ENCODE measurements at regions not wholly inside any gene's neighbourhood (a gene's known extent, or its start where the extent isn't known, plus 50 kb on each side); places are given as distances from the start of the nearest gene placed in this dataset.
"Not testable (repeated sequence)": the region's sequence is repeated elsewhere in the genome, so short reads cannot be mapped to it uniquely, and the experiment has no call there.

GRCh38 chr13:18947376-18947977, 234.1 kb downstream of the TUBA3C start:
- Histone ChIP-seq H3K9me3 (ENCODE audit: control insufficient read depth in 1 of 2, low read length in 2 of 2) (no peaks in the 10 kb centered on the region), H3K4me1 (ENCODE audit: control insufficient read depth in 1 of 2, insufficient read depth in 2 of 2, low read length in 2 of 2) (no peaks in the 10 kb centered on the region), H3K36me3 (ENCODE audit: control insufficient read depth in 1 of 2, insufficient read depth in 2 of 2, low read length in 2 of 2) (no peaks in the 10 kb centered on the region), H3K4me3 (ENCODE audit: low read depth in 1 of 2, low read length in 2 of 2) (no peak overlapping the region), H3K27me3 (ENCODE audit: low read depth, low read length) (no peaks in the 10 kb centered on the region), H3K27ac (ENCODE audit: low read length) (no peak overlapping the region)

GRCh38 chr13:18946738-18947137, 234.9 kb downstream of the TUBA3C start:
- Histone ChIP-seq H3K4me1 (ENCODE audit: control insufficient read depth in 1 of 2, insufficient read depth in 2 of 2, low read length in 2 of 2) (no peaks in the 10 kb centered on the region), H3K36me3 (ENCODE audit: control insufficient read depth in 1 of 2, insufficient read depth in 2 of 2, low read length in 2 of 2) (no peaks in the 10 kb centered on the region), H3K27me3 (ENCODE audit: low read depth, low read length) (no peaks in the 10 kb centered on the region), H3K9me3 (ENCODE audit: control insufficient read depth in 1 of 2, low read length in 2 of 2) (no peaks in the 10 kb centered on the region), H3K4me3 (ENCODE audit: low read depth in 1 of 2, low read length in 2 of 2) (no peak overlapping the region), H3K27ac (ENCODE audit: low read length) (no peak overlapping the region)

GRCh38 chr13:18944501-18945068, 237.0 kb downstream of the TUBA3C start:
- Histone ChIP-seq H3K4me1 (ENCODE audit: control insufficient read depth in 1 of 2, insufficient read depth in 2 of 2, low read length in 2 of 2) (no peaks in the 10 kb centered on the region), H3K27ac (ENCODE audit: low read length) (no peak overlapping the region), H3K36me3 (ENCODE audit: control insufficient read depth in 1 of 2, insufficient read depth in 2 of 2, low read length in 2 of 2) (no peaks in the 10 kb centered on the region), H3K4me3 (ENCODE audit: low read depth in 1 of 2, low read length in 2 of 2) (no peak overlapping the region), H3K9me3 (ENCODE audit: control insufficient read depth in 1 of 2, low read length in 2 of 2) (no peaks in the 10 kb centered on the region), H3K27me3 (ENCODE audit: low read depth, low read length) (no peaks in the 10 kb centered on the region)

GRCh38 chr13:18943721-18944391, 237.8 kb downstream of the TUBA3C start:
- no peak overlapping the region for H3K4me3 ChIP-seq (ENCODE audit: low read depth in 1 of 2, low read length in 2 of 2)

GRCh38 chr13:18943273-18943672, 238.4 kb downstream of the TUBA3C start:
- H3K36me3 ChIP-seq (ENCODE audit: control insufficient read depth in 1 of 2, insufficient read depth in 2 of 2, low read length in 2 of 2) = no peaks in the 10 kb centered on the region
- no peak overlapping the region for H3K27ac ChIP-seq (ENCODE audit: low read length)
- H3K4me3 ChIP-seq (ENCODE audit: low read depth in 1 of 2, low read length in 2 of 2) = no peak overlapping the region
- no peaks in the 10 kb centered on the region for H3K9me3 ChIP-seq (ENCODE audit: control insufficient read depth in 1 of 2, low read length in 2 of 2)
- H3K27me3 ChIP-seq (ENCODE audit: low read depth, low read length) = no peaks in the 10 kb centered on the region
- H3K4me1 ChIP-seq (ENCODE audit: control insufficient read depth in 1 of 2, insufficient read depth in 2 of 2, low read length in 2 of 2) = no peaks in the 10 kb centered on the region

More at GRCh38 chr13:18943721-18944391, 237.8 kb downstream of the TUBA3C start:
- Histone ChIP-seq H3K36me3 (ENCODE audit: control insufficient read depth in 1 of 2, insufficient read depth in 2 of 2, low read length in 2 of 2) (no peaks in the 10 kb centered on the region), H3K9me3 (ENCODE audit: control insufficient read depth in 1 of 2, low read length in 2 of 2) (no peaks in the 10 kb centered on the region), H3K27ac (ENCODE audit: low read length) (no peak overlapping the region), H3K4me1 (ENCODE audit: control insufficient read depth in 1 of 2, insufficient read depth in 2 of 2, low read length in 2 of 2) (no peaks in the 10 kb centered on the region), H3K27me3 (ENCODE audit: low read depth, low read length) (no peaks in the 10 kb centered on the region)

GRCh38 chr13:18936104-18936503, 245.5 kb downstream of the TUBA3C start:
- no peaks in the 10 kb centered on the region for H3K9me3 ChIP-seq (ENCODE audit: control insufficient read depth in 1 of 2, low read length in 2 of 2)
- H3K27ac ChIP-seq (ENCODE audit: low read length) = no peak overlapping the region
- no peaks in the 10 kb centered on the region for H3K4me1 ChIP-seq (ENCODE audit: control insufficient read depth in 1 of 2, insufficient read depth in 2 of 2, low read length in 2 of 2)
- H3K27me3 ChIP-seq (ENCODE audit: low read depth, low read length) = no peaks in the 10 kb centered on the region
- no peak overlapping the region for H3K4me3 ChIP-seq (ENCODE audit: low read depth in 1 of 2, low read length in 2 of 2)
- H3K36me3 ChIP-seq (ENCODE audit: control insufficient read depth in 1 of 2, insufficient read depth in 2 of 2, low read length in 2 of 2) = no peaks in the 10 kb centered on the region

GRCh38 chr13:18921063-18921462, 260.6 kb downstream of the TUBA3C start:
- H3K4me1 ChIP-seq (ENCODE audit: control insufficient read depth in 1 of 2, insufficient read depth in 2 of 2, low read length in 2 of 2) = no peaks in the 10 kb centered on the region
- H3K4me3 ChIP-seq (ENCODE audit: low read depth in 1 of 2, low read length in 2 of 2) = no peak overlapping the region
- H3K36me3 ChIP-seq (ENCODE audit: control insufficient read depth in 1 of 2, insufficient read depth in 2 of 2, low read length in 2 of 2) = no peaks in the 10 kb centered on the region
- H3K27me3 ChIP-seq (ENCODE audit: low read depth, low read length) = no peaks in the 10 kb centered on the region
- no peaks in the 10 kb centered on the region for H3K9me3 ChIP-seq (ENCODE audit: control insufficient read depth in 1 of 2, low read length in 2 of 2)
- H3K27ac ChIP-seq (ENCODE audit: low read length) = no peak overlapping the region

- H3K4me3 ChIP-seq (ENCODE audit: low read depth in 1 of 2, low read length in 2 of 2); H3K4me1 ChIP-seq (ENCODE audit: control insufficient read depth in 1 of 2, insufficient read depth in 2 of 2, low read length in 2 of 2); H3K9me3 ChIP-seq (ENCODE audit: control insufficient read depth in 1 of 2, low read length in 2 of 2); H3K27ac ChIP-seq (ENCODE audit: low read length); H3K27me3 ChIP-seq (ENCODE audit: low read depth, low read length); H3K36me3 ChIP-seq (ENCODE audit: control insufficient read depth in 1 of 2, insufficient read depth in 2 of 2, low read length in 2 of 2): not testable (repeated sequence)
Observed at GRCh38 chr13:18905096-18905495, 276.5 kb downstream of the TUBA3C start.

GRCh38 chr13:18895411-18895810, 286.2 kb downstream of the TUBA3C start:
- not testable (repeated sequence) for H3K9me3 ChIP-seq (ENCODE audit: control insufficient read depth in 1 of 2, low read length in 2 of 2); H3K4me1 ChIP-seq (ENCODE audit: control insufficient read depth in 1 of 2, insufficient read depth in 2 of 2, low read length in 2 of 2); H3K4me3 ChIP-seq (ENCODE audit: low read depth in 1 of 2, low read length in 2 of 2); H3K27me3 ChIP-seq (ENCODE audit: low read depth, low read length); H3K36me3 ChIP-seq (ENCODE audit: control insufficient read depth in 1 of 2, insufficient read depth in 2 of 2, low read length in 2 of 2); H3K27ac ChIP-seq (ENCODE audit: low read length)

- not testable (repeated sequence) for H3K27ac ChIP-seq (ENCODE audit: low read length); H3K36me3 ChIP-seq (ENCODE audit: control insufficient read depth in 1 of 2, insufficient read depth in 2 of 2, low read length in 2 of 2); H3K9me3 ChIP-seq (ENCODE audit: control insufficient read depth in 1 of 2, low read length in 2 of 2); H3K27me3 ChIP-seq (ENCODE audit: low read depth, low read length); H3K4me3 ChIP-seq (ENCODE audit: low read depth in 1 of 2, low read length in 2 of 2); H3K4me1 ChIP-seq (ENCODE audit: control insufficient read depth in 1 of 2, insufficient read depth in 2 of 2, low read length in 2 of 2)
Observed at GRCh38 chr13:18891242-18891641, 290.4 kb downstream of the TUBA3C start.

GRCh38 chr13:18874875-18875789, 306.5 kb downstream of the TUBA3C start:
- not testable (repeated sequence) for H3K4me3 ChIP-seq (ENCODE audit: low read depth in 1 of 2, low read length in 2 of 2); H3K27ac ChIP-seq (ENCODE audit: low read length); H3K4me1 ChIP-seq (ENCODE audit: control insufficient read depth in 1 of 2, insufficient read depth in 2 of 2, low read length in 2 of 2); H3K36me3 ChIP-seq (ENCODE audit: control insufficient read depth in 1 of 2, insufficient read depth in 2 of 2, low read length in 2 of 2); H3K9me3 ChIP-seq (ENCODE audit: control insufficient read depth in 1 of 2, low read length in 2 of 2); H3K27me3 ChIP-seq (ENCODE audit: low read depth, low read length)

All from muscle layer of duodenum (tissue), 2 donors.